GM12878 (cell line): ENCODE measurements at regions not wholly inside any gene's neighbourhood (a gene's known extent, or its start where the extent isn't known, plus 50 kb on each side); places are given as distances from the start of the nearest gene placed in this dataset.

Source experiments
- HDAC2 ChIP-seq: fragments of 200-600 bp; sonication (generic); IDR thresholded peaks from 2 replicates; pipeline ENCODE4 v1.6.1; 2017
- MXI1 ChIP-seq: fragments of 150-350 bp; IDR thresholded peaks from 2 replicates; pipeline ENCODE4 v1.6.1; 2011; ENCODE audit warnings: low read depth, mild to moderate bottlenecking, inconsistent platforms, low read length, improper control_type of control experiment
- POLR2A ChIP-seq: IDR thresholded peaks from 2 replicates; pipeline ENCODE4 v1.6.1; 2011; ENCODE audit warnings: low read depth, mild to moderate bottlenecking, low read length
- TF ChIP-seq, protein P1 (sequence below): IDR thresholded peaks from 2 replicates; pipeline ENCODE4 v1.6.1; 2012; ENCODE audit warnings: low read depth, low read length, improper control_type of control experiment
- TF ChIP-seq, protein P2 (sequence below), 3 experiments: IDR thresholded peaks in 2 of 3; conservative IDR thresholded peaks in 1 of 3; 2 replicates each; pipeline ENCODE4 v1.5.1; 2011; ENCODE audit warnings: low read depth in 3 of 3, low read length in 3 of 3, mild to moderate bottlenecking in 3 of 3, control low read depth in 2 of 3, moderate library complexity in 2 of 3, inconsistent platforms in 1 of 3, mixed read lengths in 1 of 3; ENCODE audit not compliant: control insufficient read depth in 2 of 3, insufficient read depth in 1 of 3; ENCODE audit errors: extremely low read depth in 1 of 3
- TF ChIP-seq, protein P3 (sequence below): fragments of 450-650 bp; IDR thresholded peaks from 2 replicates; pipeline ENCODE4 v1.6.1; 2018; ENCODE audit warnings: mild to moderate bottlenecking, low read depth, moderate library complexity; ENCODE audit not compliant: partially characterized antibody

DNA sequence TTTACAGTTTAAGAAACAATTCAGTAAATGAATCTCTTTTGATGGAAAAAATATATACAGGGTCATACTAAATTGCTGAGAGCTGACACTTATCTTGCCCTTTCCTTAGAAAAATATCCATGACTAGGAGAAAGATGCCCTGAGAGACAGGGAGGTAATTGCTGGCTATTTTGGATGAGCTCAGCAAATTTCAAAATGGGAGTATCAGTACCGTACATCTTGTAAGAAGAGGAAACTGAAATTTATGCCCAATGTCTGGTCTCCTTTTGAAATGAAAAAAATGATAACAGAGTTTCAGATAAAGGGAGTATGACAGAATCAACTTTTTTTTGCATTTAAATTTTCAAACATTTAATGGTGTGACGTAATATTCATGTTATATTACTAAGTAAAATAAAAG, 415.8 kb upstream of the CDH10 start:
- no peak for TF ChIP-seq POLR2A
- TF ChIP-seq, protein P1, sequence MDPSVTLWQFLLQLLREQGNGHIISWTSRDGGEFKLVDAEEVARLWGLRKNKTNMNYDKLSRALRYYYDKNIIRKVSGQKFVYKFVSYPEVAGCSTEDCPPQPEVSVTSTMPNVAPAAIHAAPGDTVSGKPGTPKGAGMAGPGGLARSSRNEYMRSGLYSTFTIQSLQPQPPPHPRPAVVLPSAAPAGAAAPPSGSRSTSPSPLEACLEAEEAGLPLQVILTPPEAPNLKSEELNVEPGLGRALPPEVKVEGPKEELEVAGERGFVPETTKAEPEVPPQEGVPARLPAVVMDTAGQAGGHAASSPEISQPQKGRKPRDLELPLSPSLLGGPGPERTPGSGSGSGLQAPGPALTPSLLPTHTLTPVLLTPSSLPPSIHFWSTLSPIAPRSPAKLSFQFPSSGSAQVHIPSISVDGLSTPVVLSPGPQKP: no peak
- TF ChIP-seq HDAC2: no peak
- TF ChIP-seq, protein P2, sequence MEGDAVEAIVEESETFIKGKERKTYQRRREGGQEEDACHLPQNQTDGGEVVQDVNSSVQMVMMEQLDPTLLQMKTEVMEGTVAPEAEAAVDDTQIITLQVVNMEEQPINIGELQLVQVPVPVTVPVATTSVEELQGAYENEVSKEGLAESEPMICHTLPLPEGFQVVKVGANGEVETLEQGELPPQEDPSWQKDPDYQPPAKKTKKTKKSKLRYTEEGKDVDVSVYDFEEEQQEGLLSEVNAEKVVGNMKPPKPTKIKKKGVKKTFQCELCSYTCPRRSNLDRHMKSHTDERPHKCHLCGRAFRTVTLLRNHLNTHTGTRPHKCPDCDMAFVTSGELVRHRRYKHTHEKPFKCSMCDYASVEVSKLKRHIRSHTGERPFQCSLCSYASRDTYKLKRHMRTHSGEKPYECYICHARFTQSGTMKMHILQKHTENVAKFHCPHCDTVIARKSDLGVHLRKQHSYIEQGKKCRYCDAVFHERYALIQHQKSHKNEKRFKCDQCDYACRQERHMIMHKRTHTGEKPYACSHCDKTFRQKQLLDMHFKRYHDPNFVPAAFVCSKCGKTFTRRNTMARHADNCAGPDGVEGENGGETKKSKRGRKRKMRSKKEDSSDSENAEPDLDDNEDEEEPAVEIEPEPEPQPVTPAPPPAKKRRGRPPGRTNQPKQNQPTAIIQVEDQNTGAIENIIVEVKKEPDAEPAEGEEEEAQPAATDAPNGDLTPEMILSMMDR (IDR thresholded peaks at IDR 0.05 in 2 of 3, conservative IDR thresholded peaks at IDR 0.05 in 1 of 3; ENCODE audit: control insufficient read depth in 2 of 3, extremely low read depth in 1 of 3, insufficient read depth in 1 of 3, low read depth in 3 of 3, low read length in 3 of 3): no peak
- TF ChIP-seq MXI1: no peak
- TF ChIP-seq, protein P3, sequence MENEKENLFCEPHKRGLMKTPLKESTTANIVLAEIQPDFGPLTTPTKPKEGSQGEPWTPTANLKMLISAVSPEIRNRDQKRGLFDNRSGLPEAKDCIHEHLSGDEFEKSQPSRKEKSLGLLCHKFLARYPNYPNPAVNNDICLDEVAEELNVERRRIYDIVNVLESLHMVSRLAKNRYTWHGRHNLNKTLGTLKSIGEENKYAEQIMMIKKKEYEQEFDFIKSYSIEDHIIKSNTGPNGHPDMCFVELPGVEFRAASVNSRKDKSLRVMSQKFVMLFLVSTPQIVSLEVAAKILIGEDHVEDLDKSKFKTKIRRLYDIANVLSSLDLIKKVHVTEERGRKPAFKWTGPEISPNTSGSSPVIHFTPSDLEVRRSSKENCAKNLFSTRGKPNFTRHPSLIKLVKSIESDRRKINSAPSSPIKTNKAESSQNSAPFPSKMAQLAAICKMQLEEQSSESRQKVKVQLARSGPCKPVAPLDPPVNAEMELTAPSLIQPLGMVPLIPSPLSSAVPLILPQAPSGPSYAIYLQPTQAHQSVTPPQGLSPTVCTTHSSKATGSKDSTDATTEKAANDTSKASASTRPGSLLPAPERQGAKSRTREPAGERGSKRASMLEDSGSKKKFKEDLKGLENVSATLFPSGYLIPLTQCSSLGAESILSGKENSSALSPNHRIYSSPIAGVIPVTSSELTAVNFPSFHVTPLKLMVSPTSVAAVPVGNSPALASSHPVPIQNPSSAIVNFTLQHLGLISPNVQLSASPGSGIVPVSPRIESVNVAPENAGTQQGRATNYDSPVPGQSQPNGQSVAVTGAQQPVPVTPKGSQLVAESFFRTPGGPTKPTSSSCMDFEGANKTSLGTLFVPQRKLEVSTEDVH: no peak
